ENCODE measurements at regions not wholly inside any gene's neighbourhood (a gene's known extent, or its start where the extent isn't known, plus 50 kb on each side); places are given as distances from the start of the nearest gene placed in this dataset.

DNA sequence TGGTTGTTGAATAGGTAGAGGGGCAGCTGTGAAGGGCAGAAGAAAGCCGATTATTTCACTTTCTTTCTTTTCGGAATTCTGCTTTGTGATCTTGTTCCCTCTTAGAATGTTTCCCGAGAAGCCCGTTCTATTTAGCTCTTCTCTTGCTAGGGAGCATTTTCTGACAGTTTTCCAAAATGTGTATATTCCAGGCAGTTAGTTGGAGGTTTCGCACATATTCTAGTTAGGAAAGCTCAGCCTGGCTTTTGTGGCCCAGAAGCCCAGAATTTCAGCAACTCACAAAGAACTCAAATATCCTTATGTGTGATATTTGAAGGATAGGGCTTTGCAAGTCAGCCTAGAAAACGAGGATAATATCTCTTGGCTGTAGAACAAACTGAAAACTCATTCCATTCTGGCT is 461.0 kb upstream of the C9orf72 start:
- no peak for DNase-seq

DNA sequence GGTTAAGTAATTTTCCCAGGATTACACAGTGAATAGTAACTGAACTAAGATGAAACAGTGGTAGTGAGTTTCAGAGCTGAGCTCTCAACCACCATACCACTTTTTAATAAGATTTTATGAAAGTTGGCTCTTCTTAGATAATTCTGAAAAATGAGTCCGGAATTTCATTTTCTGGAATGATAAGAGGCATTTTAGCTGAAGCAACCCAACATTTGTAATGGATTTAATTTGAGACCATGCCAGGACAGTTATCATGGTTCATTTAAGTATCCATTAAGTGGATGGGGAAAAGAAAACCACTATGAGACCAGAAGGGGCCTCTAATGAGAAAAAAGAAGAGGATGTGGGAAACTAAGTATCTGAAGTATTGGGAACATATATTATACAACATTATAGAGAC is 464.7 kb upstream of the C9orf72 start:
- Histone ChIP-seq H3K4me3 (no peak overlapping the region), H3K4me1 (no peaks in the 10 kb centered on the region), H3K27me3 (ENCODE audit: low read depth) (no peaks in the 10 kb centered on the region), H3K27ac (replicated peaks) (no peak overlapping the region), H3K36me3 (no peaks in the 10 kb centered on the region), H3K9me3 (replicated peaks) (no peaks in the 10 kb centered on the region)
- TF ChIP-seq, protein P1, sequence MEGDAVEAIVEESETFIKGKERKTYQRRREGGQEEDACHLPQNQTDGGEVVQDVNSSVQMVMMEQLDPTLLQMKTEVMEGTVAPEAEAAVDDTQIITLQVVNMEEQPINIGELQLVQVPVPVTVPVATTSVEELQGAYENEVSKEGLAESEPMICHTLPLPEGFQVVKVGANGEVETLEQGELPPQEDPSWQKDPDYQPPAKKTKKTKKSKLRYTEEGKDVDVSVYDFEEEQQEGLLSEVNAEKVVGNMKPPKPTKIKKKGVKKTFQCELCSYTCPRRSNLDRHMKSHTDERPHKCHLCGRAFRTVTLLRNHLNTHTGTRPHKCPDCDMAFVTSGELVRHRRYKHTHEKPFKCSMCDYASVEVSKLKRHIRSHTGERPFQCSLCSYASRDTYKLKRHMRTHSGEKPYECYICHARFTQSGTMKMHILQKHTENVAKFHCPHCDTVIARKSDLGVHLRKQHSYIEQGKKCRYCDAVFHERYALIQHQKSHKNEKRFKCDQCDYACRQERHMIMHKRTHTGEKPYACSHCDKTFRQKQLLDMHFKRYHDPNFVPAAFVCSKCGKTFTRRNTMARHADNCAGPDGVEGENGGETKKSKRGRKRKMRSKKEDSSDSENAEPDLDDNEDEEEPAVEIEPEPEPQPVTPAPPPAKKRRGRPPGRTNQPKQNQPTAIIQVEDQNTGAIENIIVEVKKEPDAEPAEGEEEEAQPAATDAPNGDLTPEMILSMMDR (IDR thresholded peaks at IDR 0.05; ENCODE audit: borderline replicate concordance): no peak
- no peak for DNase-seq
- intact Hi-C loops (cut with micrococcal nuclease): no loop called here

More for the DNA sequence above, 461.0 kb upstream of the C9orf72 start:
- no peaks in the 10 kb centered on the region for H3K4me1 ChIP-seq
- no peaks in the 10 kb centered on the region for H3K27me3 ChIP-seq (ENCODE audit: low read depth)
- no peak overlapping the region for H3K27ac ChIP-seq (replicated peaks)
- H3K36me3 ChIP-seq: no peaks in the 10 kb centered on the region
- no peak overlapping the region for H3K4me3 ChIP-seq
- intact Hi-C loops (cut with micrococcal nuclease): no loop called here
- H3K9me3 ChIP-seq (replicated peaks): no peaks in the 10 kb centered on the region
- TF ChIP-seq, protein P1 (IDR thresholded peaks at IDR 0.05; ENCODE audit: borderline replicate concordance): no peak

DNA sequence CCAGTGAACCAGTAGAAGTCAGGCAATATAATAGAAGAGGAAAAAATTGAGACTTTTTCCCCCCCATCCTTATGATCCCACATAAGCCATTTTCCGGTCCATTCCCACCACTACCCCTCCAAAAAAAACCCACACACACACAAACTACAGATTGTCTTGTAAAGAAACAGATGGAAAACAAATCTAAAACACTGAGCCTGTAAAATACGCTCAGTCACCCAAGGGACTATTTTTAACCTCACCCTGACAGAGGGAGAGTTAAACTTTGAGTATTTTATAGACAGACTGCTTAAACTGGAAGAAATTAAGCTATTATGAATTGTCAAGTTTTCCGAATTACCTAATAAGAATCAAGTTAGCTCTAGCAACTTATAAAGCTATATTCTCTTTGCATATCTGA is 471.8 kb upstream of the C9orf72 start:
- Histone ChIP-seq H3K36me3 (no peaks in the 10 kb centered on the region), H3K9me3 (replicated peaks) (no peaks in the 10 kb centered on the region), H3K4me3 (no peak overlapping the region), H3K27ac (replicated peaks) (no peak overlapping the region), H3K4me1 (no peaks in the 10 kb centered on the region), H3K27me3 (ENCODE audit: low read depth) (no peaks in the 10 kb centered on the region)
- TF ChIP-seq, protein P1 (IDR thresholded peaks at IDR 0.05; ENCODE audit: borderline replicate concordance): no peak
- no peak for DNase-seq
- intact Hi-C loops (cut with micrococcal nuclease): no loop called here

DNA sequence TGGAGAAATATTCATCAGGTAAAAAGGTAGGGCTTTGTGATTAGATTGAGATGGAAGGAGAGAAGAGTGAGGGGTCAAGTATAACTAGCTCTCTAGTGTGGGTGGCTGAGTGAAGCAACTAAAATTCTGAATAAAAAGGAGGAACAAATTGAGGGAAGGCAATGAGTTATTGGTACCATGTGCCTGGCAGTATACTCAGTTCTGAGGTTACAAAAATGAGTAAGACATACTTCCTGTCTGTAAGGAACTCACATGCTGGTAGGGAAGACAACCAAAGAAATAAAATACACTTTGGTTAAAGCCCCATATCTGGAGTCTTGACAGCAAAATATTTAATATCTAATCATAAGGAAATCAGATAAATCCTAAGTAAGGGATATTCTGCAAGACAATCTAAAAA is 476.8 kb upstream of the C9orf72 start:
- no peak overlapping the region for H3K27ac ChIP-seq (replicated peaks)
- DNase-seq: no peak
- TF ChIP-seq, protein P1 (IDR thresholded peaks at IDR 0.05; ENCODE audit: borderline replicate concordance): no peak
- H3K27me3 ChIP-seq (ENCODE audit: low read depth): no peaks in the 10 kb centered on the region
- H3K36me3 ChIP-seq: no peaks in the 10 kb centered on the region
- intact Hi-C loops (cut with micrococcal nuclease): no loop called here
- H3K9me3 ChIP-seq (replicated peaks): no peaks in the 10 kb centered on the region
- H3K4me1 ChIP-seq: no peaks in the 10 kb centered on the region
- no peak overlapping the region for H3K4me3 ChIP-seq

DNA sequence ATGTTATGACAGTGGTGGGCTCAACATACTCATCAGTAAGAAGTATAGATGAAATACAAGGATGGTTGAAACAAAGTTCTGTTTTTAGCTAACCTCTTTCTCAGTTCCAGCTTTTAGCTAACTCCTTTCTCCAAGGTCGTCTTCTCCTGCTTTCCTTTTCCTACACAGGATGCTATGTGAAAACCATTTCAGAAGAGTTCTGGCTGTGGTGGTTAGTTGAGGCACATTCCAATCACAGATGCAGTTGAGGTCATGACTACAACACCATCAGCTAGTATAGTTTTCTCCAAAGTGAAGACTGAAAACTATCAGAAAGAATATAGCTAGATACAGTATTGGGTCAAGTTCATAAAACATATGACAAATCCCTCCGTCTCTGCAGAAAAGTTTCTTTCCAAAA is 477.7 kb upstream of the C9orf72 start:
- H3K4me1 ChIP-seq: no peaks in the 10 kb centered on the region
- no peaks in the 10 kb centered on the region for H3K9me3 ChIP-seq (replicated peaks)
- TF ChIP-seq, protein P1 (IDR thresholded peaks at IDR 0.05; ENCODE audit: borderline replicate concordance): no peak
- no peak for DNase-seq
- no peak overlapping the region for H3K4me3 ChIP-seq
- no peaks in the 10 kb centered on the region for H3K27me3 ChIP-seq (ENCODE audit: low read depth)
- H3K36me3 ChIP-seq: no peaks in the 10 kb centered on the region
- intact Hi-C loops (cut with micrococcal nuclease): no loop called here
- no peak overlapping the region for H3K27ac ChIP-seq (replicated peaks)

Measured in left ventricle myocardium inferior (tissue), 1 donor.